ENCODE measurements at regions not wholly inside any gene's neighbourhood (a gene's known extent, or its start where the extent isn't known, plus 50 kb on each side); places are given as distances from the start of the nearest gene placed in this dataset.

DNA sequence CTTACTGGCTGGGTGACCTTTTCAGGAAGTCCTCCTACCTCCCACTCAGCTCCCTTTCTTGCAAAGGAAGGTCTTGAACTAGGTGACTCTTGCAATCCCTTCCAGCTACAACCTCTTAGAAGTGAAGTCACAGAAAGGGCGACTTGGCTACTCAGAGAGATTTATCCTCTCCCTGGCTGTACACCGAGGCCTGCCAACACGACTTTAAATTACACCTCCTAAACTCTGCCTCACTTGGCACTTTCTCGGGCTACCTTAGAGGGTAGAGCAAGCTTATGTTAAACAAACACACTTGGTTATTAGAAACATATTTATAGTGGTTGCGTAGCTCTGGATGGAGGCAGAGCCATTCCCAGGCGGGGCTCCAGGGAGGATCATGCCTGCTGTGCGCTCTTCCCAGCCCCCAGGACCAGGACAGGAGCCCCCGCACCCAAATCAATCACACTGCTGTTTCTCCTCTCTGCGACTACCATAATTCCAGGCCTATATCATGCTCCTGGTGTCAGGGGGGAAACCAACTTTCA lies 358.4 kb downstream of the BUD13 start:
- no peak for DNase-seq (ENCODE audit: low spot score)
- CTCF ChIA-PET (ENCODE audit: low intra/inter-chr PET ratio, low total read pairs) = no interaction called here
- H3K27ac ChIP-seq (ENCODE audit: extremely low read length, insufficient read depth, low read length) = peak overlapping the region; percentile 86
- peaks cover 71% of the 10 kb centered on the region for H3K4me1 ChIP-seq (ENCODE audit: insufficient read depth, low read length)
- no peaks in the 10 kb centered on the region for H3K9me3 ChIP-seq (ENCODE audit: low read length)
- BruUV-seq (replicated peaks) = no TSS peak
- intact Hi-C loops (cut with micrococcal nuclease; ENCODE audit: unreplicated experiment) = no loop called here
- H3K27me3 ChIP-seq (ENCODE audit: control insufficient read depth in 1 of 2, insufficient read depth in 2 of 2, low read length in 2 of 2) = no peaks in the 10 kb centered on the region
- no peak for ATAC-seq
- TF ChIP-seq, protein P1, sequence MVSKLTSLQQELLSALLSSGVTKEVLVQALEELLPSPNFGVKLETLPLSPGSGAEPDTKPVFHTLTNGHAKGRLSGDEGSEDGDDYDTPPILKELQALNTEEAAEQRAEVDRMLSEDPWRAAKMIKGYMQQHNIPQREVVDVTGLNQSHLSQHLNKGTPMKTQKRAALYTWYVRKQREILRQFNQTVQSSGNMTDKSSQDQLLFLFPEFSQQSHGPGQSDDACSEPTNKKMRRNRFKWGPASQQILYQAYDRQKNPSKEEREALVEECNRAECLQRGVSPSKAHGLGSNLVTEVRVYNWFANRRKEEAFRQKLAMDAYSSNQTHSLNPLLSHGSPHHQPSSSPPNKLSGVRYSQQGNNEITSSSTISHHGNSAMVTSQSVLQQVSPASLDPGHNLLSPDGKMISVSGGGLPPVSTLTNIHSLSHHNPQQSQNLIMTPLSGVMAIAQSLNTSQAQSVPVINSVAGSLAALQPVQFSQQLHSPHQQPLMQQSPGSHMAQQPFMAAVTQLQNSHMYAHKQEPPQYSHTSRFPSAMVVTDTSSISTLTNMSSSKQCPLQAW (CRISPR knock-in tag; IDR thresholded peaks at IDR 0.05) = 0 out of 2 replicates have a peak, but pooled peaks have one; percentile 2
- no peak for TF ChIP-seq ZNF614 (CRISPR knock-in tag; IDR thresholded peaks at IDR 0.05; ENCODE audit: borderline replicate concordance)
- no peak for TF ChIP-seq SMYD3 (CRISPR knock-in tag; IDR thresholded peaks at IDR 0.05)
- no peak for TF ChIP-seq SUZ12 (IDR thresholded peaks at IDR 0.05; ENCODE audit: low read depth, low read length)
- WGBS (ENCODE audit: low lambda C conversion rate) = 85% methylated on average over 9 of the region's 9 CpGs
- H3K4me3 ChIP-seq (replicated peaks in 1 of 3; ENCODE audit: insufficient read depth in 1 of 3, low read depth in 2 of 3, low read length in 3 of 3) = no peak overlapping the region
- POLR2A ChIA-PET = interaction anchor here (2.8 to 6.3 kb wide), 2 partner anchors 10 to 75 kb away, joined by 10 to 117 read pairs; no protein-coding TSS in a partner anchor
- H3K36me3 ChIP-seq (replicated peaks in 1 of 2; ENCODE audit: control insufficient read depth in 1 of 2, insufficient read depth in 2 of 2, low read length in 2 of 2) = no peaks in the 10 kb centered on the region
- H3K9ac ChIP-seq (ENCODE audit: insufficient read depth, low read depth, low read length) = no peak overlapping the region
- no peak overlapping the region for H2AFZ ChIP-seq (ENCODE audit: low read length)
- in situ Hi-C loops (cut with HindIII; ENCODE audit: extremely low pct_ligation_motif_present, low pct_unique_long_range_greater_than_20kb) = no loop called here
- no peak overlapping the region for H3K4me2 ChIP-seq (ENCODE audit: low read depth, low read length)
- no peaks in the 10 kb centered on the region for H3K79me2 ChIP-seq (ENCODE audit: insufficient read depth, low read length)
- FAIRE-seq = no peak
- H4K20me1 ChIP-seq (ENCODE audit: insufficient read depth, low read length) = no peaks in the 10 kb centered on the region

DNA sequence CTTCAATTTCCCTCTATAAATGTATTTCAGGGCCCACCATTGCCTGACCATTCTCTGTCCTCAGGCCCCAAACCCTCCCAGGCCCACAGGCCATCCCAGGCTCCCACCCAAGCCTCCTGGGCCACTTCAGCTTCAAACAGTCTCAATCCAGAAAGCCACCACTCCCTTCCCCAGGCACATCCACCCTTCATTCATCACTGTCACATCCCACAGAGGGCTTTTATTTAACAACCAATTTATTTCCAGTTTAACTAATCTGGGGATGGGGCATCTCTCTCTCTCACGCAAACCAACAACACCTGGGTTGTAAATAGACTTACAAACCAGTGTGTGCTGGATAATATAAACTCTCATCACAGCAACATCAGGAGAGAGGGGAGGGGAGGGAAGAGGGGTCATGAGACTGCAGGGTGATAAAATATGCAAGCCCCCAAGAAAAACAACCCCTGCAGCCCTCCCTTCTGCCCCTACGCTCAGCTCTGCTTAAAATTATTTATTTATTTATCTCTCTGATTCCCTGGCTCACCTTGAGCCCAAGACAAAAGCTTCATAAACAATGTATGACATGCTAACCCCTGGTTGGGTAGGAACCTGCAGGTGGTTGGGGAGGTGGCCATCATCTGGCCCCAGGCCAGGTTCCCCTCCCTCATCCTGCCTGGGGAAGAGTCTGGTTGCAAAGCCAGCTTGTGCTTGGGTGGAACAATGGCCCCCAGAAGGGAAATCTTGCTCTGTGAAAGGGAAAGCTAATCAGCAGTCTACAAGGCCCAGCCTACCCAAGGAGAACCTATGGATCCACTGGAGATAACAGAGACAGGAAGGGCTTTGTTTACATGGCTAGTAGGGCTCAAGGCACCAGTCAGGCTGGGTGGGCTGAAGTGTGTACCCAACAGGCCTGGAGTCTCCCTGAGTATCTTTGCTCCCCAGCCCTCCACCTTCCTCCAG lies 359.2 kb downstream of the BUD13 start:
- Histone ChIP-seq H3K4me3 (replicated peaks in 1 of 3; ENCODE audit: insufficient read depth in 1 of 3, low read depth in 2 of 3, low read length in 3 of 3) (peak overlapping the region in 1 of 3 experiments; percentile 1; a peak in 1 of 6 replicates), H2AFZ (ENCODE audit: low read length) (no peak overlapping the region), H3K79me2 (ENCODE audit: insufficient read depth, low read length) (no peaks in the 10 kb centered on the region), H3K4me2 (ENCODE audit: low read depth, low read length) (peak overlapping the region; percentile 72), H4K20me1 (ENCODE audit: insufficient read depth, low read length) (no peaks in the 10 kb centered on the region), H3K27ac (ENCODE audit: extremely low read length, insufficient read depth, low read length) (peak overlapping the region; percentile 86), H3K4me1 (ENCODE audit: insufficient read depth, low read length) (peaks cover 75% of the 10 kb centered on the region), H3K36me3 (replicated peaks in 1 of 2; ENCODE audit: control insufficient read depth in 1 of 2, insufficient read depth in 2 of 2, low read length in 2 of 2) (no peaks in the 10 kb centered on the region), H3K9ac (ENCODE audit: insufficient read depth, low read depth, low read length) (peak overlapping the region; percentile 58), H3K9me3 (ENCODE audit: low read length) (no peaks in the 10 kb centered on the region), H3K27me3 (ENCODE audit: control insufficient read depth in 1 of 2, insufficient read depth in 2 of 2, low read length in 2 of 2) (no peaks in the 10 kb centered on the region)
- ChIA-PET POLR2A (interaction anchor here (2.8 to 6.3 kb wide), 2 partner anchors 11 to 74 kb away, joined by 10 to 117 read pairs; no protein-coding TSS in a partner anchor), CTCF (ENCODE audit: low intra/inter-chr PET ratio, low total read pairs) (no interaction called here)
- in situ Hi-C loops (cut with HindIII; ENCODE audit: extremely low pct_ligation_motif_present, low pct_unique_long_range_greater_than_20kb) (no loop called here), intact Hi-C loops (cut with micrococcal nuclease; ENCODE audit: unreplicated experiment) (no loop called here)
- ATAC-seq = peak; percentile 45; the same call in 2 of the 3 replicates
- DNase-seq (ENCODE audit: low spot score) = peak; percentile 68
- BruUV-seq (replicated peaks) = no TSS peak
- peak; percentile 40 for FAIRE-seq
- 94% methylated on average over 2 of the region's 2 CpGs for WGBS (ENCODE audit: low lambda C conversion rate)
- TF ChIP-seq, protein P2, sequence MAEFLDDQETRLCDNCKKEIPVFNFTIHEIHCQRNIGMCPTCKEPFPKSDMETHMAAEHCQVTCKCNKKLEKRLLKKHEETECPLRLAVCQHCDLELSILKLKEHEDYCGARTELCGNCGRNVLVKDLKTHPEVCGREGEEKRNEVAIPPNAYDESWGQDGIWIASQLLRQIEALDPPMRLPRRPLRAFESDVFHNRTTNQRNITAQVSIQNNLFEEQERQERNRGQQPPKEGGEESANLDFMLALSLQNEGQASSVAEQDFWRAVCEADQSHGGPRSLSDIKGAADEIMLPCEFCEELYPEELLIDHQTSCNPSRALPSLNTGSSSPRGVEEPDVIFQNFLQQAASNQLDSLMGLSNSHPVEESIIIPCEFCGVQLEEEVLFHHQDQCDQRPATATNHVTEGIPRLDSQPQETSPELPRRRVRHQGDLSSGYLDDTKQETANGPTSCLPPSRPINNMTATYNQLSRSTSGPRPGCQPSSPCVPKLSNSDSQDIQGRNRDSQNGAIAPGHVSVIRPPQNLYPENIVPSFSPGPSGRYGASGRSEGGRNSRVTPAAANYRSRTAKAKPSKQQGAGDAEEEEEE (CRISPR knock-in tag; IDR thresholded peaks at IDR 0.05; ENCODE audit: borderline replicate concordance) = no peak
- TF ChIP-seq ZNF317 (CRISPR knock-in tag; IDR thresholded peaks at IDR 0.05) (peak; percentile 19; the same call in 1 of the 2 replicates), ZNF331 (CRISPR knock-in tag; IDR thresholded peaks at IDR 0.05) (0 out of 2 replicates have a peak, but pooled peaks have one; percentile 30), SALL1 (CRISPR knock-in tag; IDR thresholded peaks at IDR 0.05) (peak; percentile 48; the same call in 1 of the 2 replicates), MEIS2 (CRISPR knock-in tag; IDR thresholded peaks at IDR 0.05) (0 out of 2 replicates have a peak, but pooled peaks have one; percentile 28), ZNF143 (CRISPR knock-in tag; IDR thresholded peaks at IDR 0.05) (no peak), HDAC2 (CRISPR knock-in tag; IDR thresholded peaks at IDR 0.05) (peak; percentile 48; the same call in 1 of the 2 replicates), ZNF788 (CRISPR knock-in tag; IDR thresholded peaks at IDR 0.05; ENCODE audit: borderline replicate concordance) (0 out of 2 replicates have a peak, but pooled peaks have one; percentile 19)

Data from HepG2 (cell line).